HL-60 (cell line): ENCODE measurements at regions not wholly inside any gene's neighbourhood (a gene's known extent, or its start where the extent isn't known, plus 50 kb on each side); places are given as distances from the start of the nearest gene placed in this dataset.

Experiments used
- POLR2AphosphoS5 ChIP-seq: IDR thresholded peaks from 2 replicates; pipeline ENCODE4 v1.6.1; 2012; ENCODE audit warnings: low read depth
- TF ChIP-seq, protein P1 (sequence below): IDR thresholded peaks from one replicate; pipeline ENCODE4 v1.5.1; 2011; ENCODE audit warnings: low read length, control low read depth, inconsistent platforms; ENCODE audit not compliant: insufficient read depth

DNA sequence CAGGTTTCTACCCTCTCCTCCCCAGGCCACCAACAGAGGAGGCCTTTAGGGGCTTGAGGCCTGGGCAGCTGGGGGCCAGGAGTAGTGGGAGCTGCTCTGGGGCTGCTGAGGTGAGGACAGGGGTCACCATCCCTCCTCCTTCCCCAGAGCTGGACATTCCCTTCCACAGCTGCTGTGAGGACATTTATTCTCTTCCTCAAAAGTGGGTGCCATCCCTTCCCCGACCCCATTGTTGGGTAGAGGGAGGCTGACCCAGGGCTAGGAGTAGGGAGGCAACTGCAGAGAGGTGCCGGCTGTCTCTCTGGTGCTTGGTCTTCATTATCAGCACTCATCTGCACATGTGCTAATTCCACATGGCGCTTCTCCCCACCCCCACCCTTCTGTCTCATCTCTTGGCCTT lies 113.9 kb upstream of the FBXL7 start:
- TF ChIP-seq, protein P1, sequence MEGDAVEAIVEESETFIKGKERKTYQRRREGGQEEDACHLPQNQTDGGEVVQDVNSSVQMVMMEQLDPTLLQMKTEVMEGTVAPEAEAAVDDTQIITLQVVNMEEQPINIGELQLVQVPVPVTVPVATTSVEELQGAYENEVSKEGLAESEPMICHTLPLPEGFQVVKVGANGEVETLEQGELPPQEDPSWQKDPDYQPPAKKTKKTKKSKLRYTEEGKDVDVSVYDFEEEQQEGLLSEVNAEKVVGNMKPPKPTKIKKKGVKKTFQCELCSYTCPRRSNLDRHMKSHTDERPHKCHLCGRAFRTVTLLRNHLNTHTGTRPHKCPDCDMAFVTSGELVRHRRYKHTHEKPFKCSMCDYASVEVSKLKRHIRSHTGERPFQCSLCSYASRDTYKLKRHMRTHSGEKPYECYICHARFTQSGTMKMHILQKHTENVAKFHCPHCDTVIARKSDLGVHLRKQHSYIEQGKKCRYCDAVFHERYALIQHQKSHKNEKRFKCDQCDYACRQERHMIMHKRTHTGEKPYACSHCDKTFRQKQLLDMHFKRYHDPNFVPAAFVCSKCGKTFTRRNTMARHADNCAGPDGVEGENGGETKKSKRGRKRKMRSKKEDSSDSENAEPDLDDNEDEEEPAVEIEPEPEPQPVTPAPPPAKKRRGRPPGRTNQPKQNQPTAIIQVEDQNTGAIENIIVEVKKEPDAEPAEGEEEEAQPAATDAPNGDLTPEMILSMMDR = no peak
- TF ChIP-seq POLR2AphosphoS5 = no peak
